ENCODE measurements at regions not wholly inside any gene's neighbourhood (a gene's known extent, or its start where the extent isn't known, plus 50 kb on each side); places are given as distances from the start of the nearest gene placed in this dataset.

- Histone ChIP-seq H3K4me1 (no peaks in the 10 kb centered on the region), H3K27me3 (no peaks in the 10 kb centered on the region), H3K27ac (no peak overlapping the region), H3K36me3 (no peaks in the 10 kb centered on the region), H3K4me3 (no peak overlapping the region), H3K9me3 (no peaks in the 10 kb centered on the region)
- no peak for DNase-seq (ENCODE audit: extremely low spot score in 2 of 2)
- TF ChIP-seq CTCF (IDR thresholded peaks at IDR 0.05) (no peak), POLR2A (IDR thresholded peaks at IDR 0.05) (no peak), POLR2AphosphoS5 (IDR thresholded peaks at IDR 0.05; ENCODE audit: insufficient read depth in 1 of 2, low read depth in 1 of 2) (no peak)
- intact Hi-C loops (cut with DNase I) = no loop called here
Observed at GRCh38 chr5:67467110-67467509, 270.5 kb upstream of the CD180 start.

DNA sequence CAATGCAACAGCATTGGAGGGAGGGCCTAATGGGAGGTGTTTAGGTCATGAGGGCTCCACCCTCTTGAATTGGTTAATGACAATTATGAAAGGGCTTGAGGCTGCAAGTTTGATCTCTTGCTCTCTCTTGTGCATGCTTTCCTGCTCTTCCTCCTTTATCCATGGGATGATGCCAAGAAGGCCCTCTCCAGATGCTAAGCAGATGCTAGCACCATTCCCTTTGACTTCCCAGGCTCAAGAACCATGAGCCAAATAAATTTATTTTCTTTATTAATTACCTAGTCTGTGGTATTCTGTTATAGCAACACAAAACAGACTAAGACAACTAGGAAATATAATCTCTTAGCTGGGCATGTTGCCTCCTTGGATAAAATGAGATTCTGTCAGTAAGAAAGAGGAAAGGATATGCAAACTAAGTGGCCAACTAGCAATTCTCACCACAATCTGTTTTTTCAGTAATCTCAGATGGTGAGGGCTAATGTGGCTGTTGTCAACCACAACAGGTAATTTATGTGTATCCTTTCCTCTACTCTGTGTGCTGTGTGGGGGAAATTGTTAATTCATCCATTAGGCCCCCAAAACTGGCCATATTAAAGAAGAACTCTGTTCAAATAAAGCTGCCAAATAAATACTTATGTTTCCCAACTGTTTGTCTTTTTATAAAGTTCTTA, 269.1 kb upstream of the CD180 start:
- H3K9me3 ChIP-seq = no peaks in the 10 kb centered on the region
- no peak for DNase-seq (ENCODE audit: extremely low spot score in 2 of 2)

GRCh38 chr5:67462147-67462546, 265.5 kb upstream of the CD180 start:
- Histone ChIP-seq H3K4me3 (no peak overlapping the region), H3K9me3 (no peaks in the 10 kb centered on the region)
- intact Hi-C loops (cut with DNase I) = no loop called here

More for the DNA sequence above, 269.1 kb upstream of the CD180 start:
- Histone ChIP-seq H3K4me1 (no peaks in the 10 kb centered on the region), H3K27me3 (no peaks in the 10 kb centered on the region), H3K27ac (no peak overlapping the region), H3K36me3 (no peaks in the 10 kb centered on the region), H3K4me3 (no peak overlapping the region)
- intact Hi-C loops (cut with DNase I) = no loop called here
- TF ChIP-seq POLR2A (IDR thresholded peaks at IDR 0.05) (no peak), CTCF (IDR thresholded peaks at IDR 0.05) (no peak), POLR2AphosphoS5 (IDR thresholded peaks at IDR 0.05; ENCODE audit: insufficient read depth in 1 of 2, low read depth in 1 of 2) (no peak)

DNA sequence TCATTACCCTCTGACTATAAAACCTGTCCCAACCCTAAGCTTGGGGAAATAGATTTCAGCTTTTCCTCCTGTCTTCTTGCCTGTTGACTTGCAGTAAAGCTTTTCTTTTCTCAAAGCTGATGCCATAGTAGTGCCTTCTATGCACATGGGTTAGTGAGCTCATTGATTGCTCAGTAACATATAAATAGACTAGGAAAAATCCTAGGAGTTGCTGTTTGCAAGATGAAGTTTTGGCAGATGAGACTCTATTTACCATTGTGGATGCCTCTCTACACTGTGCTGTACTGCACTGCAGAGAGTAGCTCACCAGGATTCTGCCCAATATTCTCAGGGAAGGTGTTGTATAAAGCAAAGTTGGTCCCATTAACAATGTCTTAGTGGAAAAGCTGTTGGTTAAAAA, 262.7 kb upstream of the CD180 start:
- no peaks in the 10 kb centered on the region for H3K27me3 ChIP-seq
- no peaks in the 10 kb centered on the region for H3K36me3 ChIP-seq
- H3K9me3 ChIP-seq = no peaks in the 10 kb centered on the region
- no peak for DNase-seq (ENCODE audit: extremely low spot score in 2 of 2)
- no peak for TF ChIP-seq CTCF (IDR thresholded peaks at IDR 0.05)
- TF ChIP-seq POLR2A (IDR thresholded peaks at IDR 0.05) = no peak
- no peak for TF ChIP-seq POLR2AphosphoS5 (IDR thresholded peaks at IDR 0.05; ENCODE audit: insufficient read depth in 1 of 2, low read depth in 1 of 2)
- no peaks in the 10 kb centered on the region for H3K4me1 ChIP-seq
- H3K4me3 ChIP-seq = no peak overlapping the region
- H3K27ac ChIP-seq = no peak overlapping the region
- intact Hi-C loops (cut with DNase I) = no loop called here

More at GRCh38 chr5:67462147-67462546, 265.5 kb upstream of the CD180 start:
- DNase-seq (ENCODE audit: extremely low spot score in 2 of 2) = no peak
- TF ChIP-seq POLR2AphosphoS5 (IDR thresholded peaks at IDR 0.05; ENCODE audit: insufficient read depth in 1 of 2, low read depth in 1 of 2) (no peak), CTCF (IDR thresholded peaks at IDR 0.05) (no peak), POLR2A (IDR thresholded peaks at IDR 0.05) (no peak)
- Histone ChIP-seq H3K27ac (no peak overlapping the region), H3K4me1 (no peaks in the 10 kb centered on the region), H3K36me3 (no peaks in the 10 kb centered on the region), H3K27me3 (no peaks in the 10 kb centered on the region)

DNA sequence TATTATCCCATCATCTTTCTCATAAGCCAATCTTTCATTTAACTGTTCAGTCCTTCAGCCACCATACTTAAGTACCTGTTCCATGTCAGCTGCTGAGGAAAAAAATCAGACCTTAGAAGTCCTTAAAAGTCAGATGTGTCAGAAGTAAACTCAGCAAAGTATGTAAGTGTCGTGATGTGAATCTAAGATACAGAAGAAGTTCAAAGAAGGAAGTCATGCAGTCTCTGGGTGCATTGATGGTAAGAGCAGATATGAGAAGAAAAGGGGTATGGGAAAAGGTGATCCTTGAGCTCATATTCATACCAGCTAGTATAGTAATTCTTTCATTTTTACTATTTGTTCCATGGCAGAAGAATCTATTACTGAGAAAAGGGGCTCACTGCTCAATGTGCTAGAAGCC, 259.4 kb upstream of the CD180 start:
- TF ChIP-seq CTCF (IDR thresholded peaks at IDR 0.05) = no peak
- no peak for TF ChIP-seq POLR2A (IDR thresholded peaks at IDR 0.05)
- TF ChIP-seq POLR2AphosphoS5 (IDR thresholded peaks at IDR 0.05; ENCODE audit: insufficient read depth in 1 of 2, low read depth in 1 of 2) = no peak
- Histone ChIP-seq H3K4me1 (no peaks in the 10 kb centered on the region), H3K27me3 (no peaks in the 10 kb centered on the region), H3K9me3 (no peaks in the 10 kb centered on the region), H3K36me3 (no peaks in the 10 kb centered on the region), H3K27ac (no peak overlapping the region), H3K4me3 (no peak overlapping the region)
- intact Hi-C loops (cut with DNase I) = no loop called here
- no peak for DNase-seq (ENCODE audit: extremely low spot score in 2 of 2)

All from vagina (tissue), 2 donors.